Peyer's patch (tissue), 4 donors: ENCODE measurements at regions not wholly inside any gene's neighbourhood (a gene's known extent, or its start where the extent isn't known, plus 50 kb on each side); places are given as distances from the start of the nearest gene placed in this dataset.
A peak's percentile ranks its signal among the peaks of the same experiment; 100 is the strongest.

Experiments
- DNase-seq, 3 donors: peaks; one replicate each; pipeline ENCODE4 v3.0.0-alpha.2; 2017 to 2019
- H3K27ac ChIP-seq, 4 donors: fragments of 200-600 bp; sonication (generic); one replicate each; pipeline ENCODE4 v1.5.1; 2016 to 2019
- H3K27me3 ChIP-seq, 2 donors: fragments of 200-600 bp; sonication (generic); one replicate each; pipeline ENCODE4 v1.5.1; 2019
- H3K36me3 ChIP-seq, 3 donors: fragments of 200-600 bp; sonication (generic); one replicate each; pipeline ENCODE4 v1.5.1; 2016 to 2019
- H3K4me1 ChIP-seq, 4 donors: fragments of 200-600 bp; sonication (generic); one replicate each; pipeline ENCODE4 v1.5.1; 2016 to 2019
- H3K4me3 ChIP-seq, 4 donors: fragments of 200-600 bp; sonication (generic); 1 replicate in 3 of 4; 2 replicates in 1 of 4; pipeline ENCODE4 v1.5.1; 2016 to 2019; ENCODE audit warnings: mild to moderate bottlenecking in 1 of 4
- H3K9me3 ChIP-seq, 4 donors: fragments of 200-600 bp; sonication (generic); one replicate each; pipeline ENCODE4 v1.5.1; 2016 to 2019; ENCODE audit warnings: mild to moderate bottlenecking in 1 of 4
- POLR2A ChIP-seq, 2 donors: fragments of 450-650 bp; IDR thresholded peaks; one replicate each; pipeline ENCODE4 v1.5.1; 2017; ENCODE audit warnings: antibody characterized with exemption in 2 of 2, mild to moderate bottlenecking in 2 of 2, moderate library complexity in 2 of 2
- TF ChIP-seq, protein P1 (sequence below), 6 experiments: fragments of 450-650 bp in 4 of 6; fragments of 200-600 bp in 2 of 6; sonication (generic) in 1 of 6; IDR thresholded peaks; one replicate each; pipeline ENCODE4 v1.5.1; 2017 to 2019; ENCODE audit warnings: antibody characterized with exemption in 6 of 6, mild to moderate bottlenecking in 3 of 6, moderate library complexity in 1 of 6

DNA sequence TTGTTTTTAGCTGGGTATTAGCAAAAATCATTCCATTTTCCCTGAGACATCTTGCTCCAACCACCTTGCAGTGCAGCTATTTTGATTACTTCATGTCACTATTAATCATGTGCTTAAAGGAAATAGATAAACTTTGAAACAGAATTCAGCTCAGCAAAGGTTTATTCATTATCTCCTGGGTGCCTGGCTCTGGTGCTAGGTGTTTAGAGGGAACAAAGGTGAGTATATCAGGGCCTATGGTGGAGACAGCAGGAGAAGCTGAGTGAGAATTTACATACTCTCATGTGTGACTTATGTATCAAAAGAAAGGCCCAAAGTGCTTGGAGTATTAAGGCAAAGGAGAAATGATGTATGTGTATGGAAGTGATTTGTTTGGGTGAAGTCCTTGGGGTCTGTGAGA, 63.8 kb upstream of the BMP2 start:
- TF ChIP-seq POLR2A (IDR thresholded peaks at IDR 0.05): no peak
- TF ChIP-seq, protein P1, sequence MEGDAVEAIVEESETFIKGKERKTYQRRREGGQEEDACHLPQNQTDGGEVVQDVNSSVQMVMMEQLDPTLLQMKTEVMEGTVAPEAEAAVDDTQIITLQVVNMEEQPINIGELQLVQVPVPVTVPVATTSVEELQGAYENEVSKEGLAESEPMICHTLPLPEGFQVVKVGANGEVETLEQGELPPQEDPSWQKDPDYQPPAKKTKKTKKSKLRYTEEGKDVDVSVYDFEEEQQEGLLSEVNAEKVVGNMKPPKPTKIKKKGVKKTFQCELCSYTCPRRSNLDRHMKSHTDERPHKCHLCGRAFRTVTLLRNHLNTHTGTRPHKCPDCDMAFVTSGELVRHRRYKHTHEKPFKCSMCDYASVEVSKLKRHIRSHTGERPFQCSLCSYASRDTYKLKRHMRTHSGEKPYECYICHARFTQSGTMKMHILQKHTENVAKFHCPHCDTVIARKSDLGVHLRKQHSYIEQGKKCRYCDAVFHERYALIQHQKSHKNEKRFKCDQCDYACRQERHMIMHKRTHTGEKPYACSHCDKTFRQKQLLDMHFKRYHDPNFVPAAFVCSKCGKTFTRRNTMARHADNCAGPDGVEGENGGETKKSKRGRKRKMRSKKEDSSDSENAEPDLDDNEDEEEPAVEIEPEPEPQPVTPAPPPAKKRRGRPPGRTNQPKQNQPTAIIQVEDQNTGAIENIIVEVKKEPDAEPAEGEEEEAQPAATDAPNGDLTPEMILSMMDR (IDR thresholded peaks at IDR 0.05): no peak
- Histone ChIP-seq H3K9me3 (no peaks in the 10 kb centered on the region), H3K27ac (peak overlapping the region in 3 of 4 donors; percentile 50 to 90 (median 75)), H3K36me3 (no peaks in the 10 kb centered on the region), H3K4me3 (no peak overlapping the region), H3K4me1 (peaks cover 0 to 56% (median 4%) of the 10 kb centered on the region in 4 donors), H3K27me3 (no peaks in the 10 kb centered on the region)
- DNase-seq: no peak

DNA sequence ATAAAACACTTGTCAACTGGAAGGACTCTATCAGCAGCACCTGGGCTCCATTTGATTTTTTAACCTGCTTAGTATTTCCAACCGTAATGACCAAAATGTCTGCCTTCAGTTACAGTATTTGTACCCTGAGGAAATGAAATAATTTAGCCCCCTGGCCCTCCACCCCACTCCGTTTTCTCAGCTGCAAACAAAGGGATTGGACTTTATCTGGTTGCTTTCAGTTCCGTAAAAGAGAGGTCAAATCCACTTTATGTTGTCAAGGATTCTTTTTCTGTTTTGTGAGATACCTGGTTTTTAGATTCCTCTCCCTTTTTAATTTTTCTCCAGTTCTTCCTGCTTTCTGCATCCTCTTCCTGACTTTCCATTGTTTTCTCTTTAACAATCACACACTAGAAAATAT, 64.4 kb upstream of the BMP2 start:
- Histone ChIP-seq H3K4me3 (no peak overlapping the region), H3K27me3 (no peaks in the 10 kb centered on the region), H3K36me3 (no peaks in the 10 kb centered on the region), H3K9me3 (no peaks in the 10 kb centered on the region), H3K27ac (peak overlapping the region in 2 of 4 donors; percentile 75 to 90), H3K4me1 (peaks cover 0 to 50% (median 2%) of the 10 kb centered on the region in 4 donors)
- no peak for DNase-seq
- no peak for TF ChIP-seq POLR2A (IDR thresholded peaks at IDR 0.05)
- TF ChIP-seq, protein P1 (IDR thresholded peaks at IDR 0.05): no peak

DNA sequence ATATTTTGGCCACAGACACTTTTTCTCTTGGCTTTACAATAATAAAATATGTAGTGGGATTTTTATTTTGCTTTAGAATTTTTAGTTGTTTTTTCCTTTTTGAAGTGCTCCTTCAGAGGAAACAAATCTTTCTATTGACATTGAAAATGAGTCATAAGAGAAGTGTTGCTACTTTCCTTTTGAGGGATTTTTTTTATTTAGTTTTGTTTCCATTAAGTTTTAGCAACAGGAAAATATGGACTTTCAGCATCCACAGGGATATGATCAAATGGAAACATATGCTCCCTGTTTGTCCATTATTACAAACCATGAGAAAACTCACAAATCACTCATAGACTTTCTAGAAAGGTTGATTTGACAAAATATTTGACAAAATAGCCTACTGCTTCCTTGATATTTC, 65.3 kb upstream of the BMP2 start:
- no peaks in the 10 kb centered on the region for H3K36me3 ChIP-seq
- no peak for DNase-seq
- TF ChIP-seq, protein P1 (IDR thresholded peaks at IDR 0.05): no peak
- TF ChIP-seq POLR2A (IDR thresholded peaks at IDR 0.05): no peak
- no peaks in the 10 kb centered on the region for H3K9me3 ChIP-seq
- peak overlapping the region in 1 of 4 donors; percentile 75 for H3K27ac ChIP-seq
- H3K4me3 ChIP-seq: no peak overlapping the region
- no peaks in the 10 kb centered on the region for H3K27me3 ChIP-seq
- H3K4me1 ChIP-seq: peaks cover 0 to 50% (median 4%) of the 10 kb centered on the region in 4 donors

DNA sequence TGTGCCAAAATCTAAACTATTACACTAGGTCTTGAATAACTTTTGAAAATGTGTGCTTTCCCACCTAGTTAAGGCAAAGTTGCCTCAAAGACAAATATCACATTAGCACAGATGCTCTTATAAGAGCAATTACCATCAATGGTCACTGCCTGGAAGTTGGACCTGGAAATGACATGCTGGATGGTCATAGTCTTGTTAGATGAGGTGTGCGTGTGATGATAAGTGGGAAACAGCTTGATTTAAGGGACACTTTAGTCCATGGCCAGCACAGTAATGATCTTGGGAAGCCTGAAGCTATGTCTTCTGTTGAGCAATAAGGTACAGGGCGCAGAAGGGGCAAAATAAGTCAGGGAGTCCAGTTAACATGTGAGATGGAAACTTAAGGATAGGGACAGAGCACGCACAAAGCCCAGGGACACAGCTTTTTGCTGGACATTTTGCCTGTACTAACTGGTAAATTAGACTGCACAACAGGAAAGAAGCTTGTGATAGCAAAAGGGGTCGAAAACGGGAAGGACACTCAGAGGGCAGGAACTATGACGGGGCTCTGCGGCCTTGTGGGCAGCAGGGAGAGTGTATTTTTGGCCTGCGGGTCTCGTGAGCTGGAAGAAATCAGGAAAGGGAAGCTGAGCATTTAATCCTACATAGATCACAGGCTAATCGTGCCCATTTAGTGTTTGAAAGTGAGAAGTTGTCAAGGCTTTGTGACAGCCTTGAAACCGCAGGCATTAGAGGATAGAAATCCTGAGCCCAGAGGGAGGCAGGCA, 66.7 kb upstream of the BMP2 start:
- Histone ChIP-seq H3K27me3 (no peaks in the 10 kb centered on the region), H3K4me1 (peaks cover 0 to 47% (median 4%) of the 10 kb centered on the region in 4 donors), H3K9me3 (no peaks in the 10 kb centered on the region), H3K36me3 (no peaks in the 10 kb centered on the region), H3K27ac (no peak overlapping the region), H3K4me3 (no peak overlapping the region)
- no peak for TF ChIP-seq POLR2A (IDR thresholded peaks at IDR 0.05)
- TF ChIP-seq, protein P1 (IDR thresholded peaks at IDR 0.05): no peak
- peak in 1 of 3 donors; percentile 53 for DNase-seq

DNA sequence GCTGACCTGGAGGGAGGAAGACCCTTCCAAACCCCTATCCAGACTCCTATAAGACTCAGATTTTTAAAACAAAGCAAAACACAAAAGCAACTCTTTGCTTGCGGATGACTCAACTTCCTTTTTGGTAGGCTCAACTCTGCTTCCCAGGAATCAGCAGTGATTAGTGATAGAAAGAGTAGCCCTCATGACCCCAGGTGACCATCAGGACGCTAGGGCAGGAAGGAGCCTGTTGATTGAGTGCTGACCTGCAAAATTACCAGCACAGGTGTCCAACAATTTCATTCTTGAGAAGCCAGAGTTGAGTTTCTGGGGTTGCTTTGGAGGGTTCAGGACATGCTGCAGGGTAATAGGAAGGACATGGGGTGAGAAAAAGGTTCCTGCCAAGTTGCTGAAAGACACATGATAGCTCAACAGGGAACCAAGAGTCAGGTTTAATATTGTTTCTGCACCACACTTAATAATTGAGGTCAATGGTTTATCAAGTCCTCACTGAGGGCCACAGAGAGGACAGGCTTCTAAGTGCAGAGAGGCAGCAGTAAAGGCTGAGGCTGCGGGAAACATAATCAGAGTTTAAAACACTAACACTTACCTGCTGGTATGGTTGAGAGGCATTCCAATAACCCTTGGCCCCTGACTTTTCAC, 67.4 kb upstream of the BMP2 start:
- H3K4me1 ChIP-seq: peaks cover 0 to 40% (median 4%) of the 10 kb centered on the region in 4 donors
- H3K27ac ChIP-seq: no peak overlapping the region
- H3K4me3 ChIP-seq: no peak overlapping the region
- no peaks in the 10 kb centered on the region for H3K36me3 ChIP-seq
- H3K27me3 ChIP-seq: no peaks in the 10 kb centered on the region
- no peaks in the 10 kb centered on the region for H3K9me3 ChIP-seq
- no peak for DNase-seq
- no peak for TF ChIP-seq POLR2A (IDR thresholded peaks at IDR 0.05)
- TF ChIP-seq, protein P1 (IDR thresholded peaks at IDR 0.05): no peak
